Hematopoietic multipotent progenitor cell (in vitro differentiated cells): ENCODE measurements at regions not wholly inside any gene's neighbourhood (a gene's known extent, or its start where the extent isn't known, plus 50 kb on each side); places are given as distances from the start of the nearest gene placed in this dataset.

ENCODE experiments used
- DNase-seq, 3 donors: peaks; one replicate each; pipeline ENCODE4 v3.0.0-alpha.2; 2011 to 2015; ENCODE audit warnings: low read depth in 2 of 3, low spot score in 2 of 3

- no peak for DNase-seq
Observed at GRCh38 chr11:109153836-109154235, 268.2 kb upstream of the C11orf87 start.

GRCh38 chr11:109155291-109155690 lies 266.7 kb upstream of the C11orf87 start:
- DNase-seq = no peak

GRCh38 chr11:109165035-109165434 lies 257.0 kb upstream of the C11orf87 start:
- no peak for DNase-seq

GRCh38 chr11:109166441-109166840 lies 255.5 kb upstream of the C11orf87 start:
- DNase-seq = no peak

- DNase-seq = no peak
Observed at GRCh38 chr11:109173504-109173903, 248.5 kb upstream of the C11orf87 start.

GRCh38 chr11:109184376-109184775 lies 237.6 kb upstream of the C11orf87 start:
- DNase-seq = no peak

- no peak for DNase-seq
Observed at GRCh38 chr11:109192864-109193263, 229.1 kb upstream of the C11orf87 start.

GRCh38 chr11:109193880-109194279 lies 228.1 kb upstream of the C11orf87 start:
- DNase-seq = no peak

GRCh38 chr11:109196016-109196415 lies 226.0 kb upstream of the C11orf87 start:
- DNase-seq = no peak

- DNase-seq = peak in 2 of 3 donors; percentile 19 to 71
Observed at GRCh38 chr11:109197656-109198055, 224.3 kb upstream of the C11orf87 start.

GRCh38 chr11:109203176-109203575 lies 218.8 kb upstream of the C11orf87 start:
- no peak for DNase-seq

- no peak for DNase-seq
Observed at GRCh38 chr11:109205312-109205711, 216.7 kb upstream of the C11orf87 start.

- no peak for DNase-seq
Observed at GRCh38 chr11:109208121-109208520, 213.9 kb upstream of the C11orf87 start.

GRCh38 chr11:109209572-109209971 lies 212.4 kb upstream of the C11orf87 start:
- DNase-seq = no peak

GRCh38 chr11:109221190-109221589 lies 200.8 kb upstream of the C11orf87 start:
- DNase-seq = no peak

GRCh38 chr11:109222761-109223160 lies 199.2 kb upstream of the C11orf87 start:
- DNase-seq = no peak

- no peak for DNase-seq
Observed at GRCh38 chr11:109223451-109223850, 198.5 kb upstream of the C11orf87 start.

- no peak for DNase-seq
Observed at GRCh38 chr11:109229682-109230081, 192.3 kb upstream of the C11orf87 start.

GRCh38 chr11:109236188-109236587 lies 185.8 kb upstream of the C11orf87 start:
- no peak for DNase-seq

- no peak for DNase-seq
Observed at GRCh38 chr11:109236696-109237095, 185.3 kb upstream of the C11orf87 start.

- DNase-seq = no peak
Observed at GRCh38 chr11:109237636-109238035, 184.4 kb upstream of the C11orf87 start.

GRCh38 chr11:109241988-109242536 lies 179.9 kb upstream of the C11orf87 start:
- DNase-seq = no peak

- no peak for DNase-seq
Observed at GRCh38 chr11:109247071-109247470, 174.9 kb upstream of the C11orf87 start.
